ENCODE measurements at regions not wholly inside any gene's neighbourhood (a gene's known extent, or its start where the extent isn't known, plus 50 kb on each side); places are given as distances from the start of the nearest gene placed in this dataset.

GRCh38 chr1:191049781-191050180, 572.1 kb upstream of the BRINP3 start:
- no peak for TF ChIP-seq ZNF384 (IDR thresholded peaks at IDR 0.05)
- TF ChIP-seq BHLHE40 (IDR thresholded peaks at IDR 0.05; ENCODE audit: borderline replicate concordance): no peak
- TF ChIP-seq TARDBP (IDR thresholded peaks at IDR 0.05): no peak
